Fibroblast of lung (primary cell): ENCODE measurements at regions not wholly inside any gene's neighbourhood (a gene's known extent, or its start where the extent isn't known, plus 50 kb on each side); places are given as distances from the start of the nearest gene placed in this dataset.

Experiments used
- EZH2 ChIP-seq: IDR thresholded peaks from 2 replicates; pipeline ENCODE4 v1.5.1; 2012; ENCODE audit warnings: low read length, control low read depth, mild to moderate bottlenecking; ENCODE audit errors: missing control alignments
- TF ChIP-seq, protein P1 (sequence below), 2 donors: IDR thresholded peaks in 1 of 2; conservative IDR thresholded peaks in 1 of 2; 1 replicate in 1 of 2; 2 replicates in 1 of 2; pipeline ENCODE4 v1.5.1; 2011 to 2012; ENCODE audit warnings: low read length in 2 of 2, control low read depth in 1 of 2, inconsistent platforms in 1 of 2, low read depth in 1 of 2, mild to moderate bottlenecking in 1 of 2

DNA sequence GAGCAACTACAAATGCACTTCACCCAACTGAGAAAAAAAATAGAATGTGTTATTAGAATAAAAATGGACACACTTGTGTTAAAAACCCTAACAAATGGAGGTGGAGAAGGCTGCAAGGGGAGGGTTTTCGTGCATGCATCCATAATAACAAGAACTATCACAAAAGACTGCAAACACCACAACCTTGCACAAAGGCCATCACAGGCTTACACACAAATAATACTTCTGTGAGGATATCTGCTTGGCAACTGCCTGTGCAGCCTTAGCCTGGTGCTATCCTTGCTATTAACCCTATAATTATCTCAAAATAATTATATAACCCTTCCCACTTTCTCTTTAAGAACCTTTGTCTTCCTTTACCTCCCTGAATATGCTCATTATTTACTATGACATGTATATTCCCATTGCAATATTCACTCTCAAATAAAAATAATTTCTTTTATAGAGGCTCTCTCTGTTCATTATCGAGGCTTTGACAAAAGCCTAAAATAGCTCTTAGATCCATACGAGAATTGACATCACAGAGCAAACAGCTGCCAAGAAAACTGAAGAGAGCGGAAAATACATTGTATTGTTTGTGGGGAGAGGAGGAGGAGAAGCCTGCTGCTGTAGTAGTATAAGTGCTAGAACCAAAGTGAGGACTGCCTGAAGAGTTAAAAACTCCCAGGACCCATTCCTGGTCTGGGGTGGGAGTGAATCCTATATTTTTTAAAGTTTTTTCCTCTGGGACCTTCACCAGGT is 1768.7 kb downstream of the BRINP3 start:
- TF ChIP-seq, protein P1, sequence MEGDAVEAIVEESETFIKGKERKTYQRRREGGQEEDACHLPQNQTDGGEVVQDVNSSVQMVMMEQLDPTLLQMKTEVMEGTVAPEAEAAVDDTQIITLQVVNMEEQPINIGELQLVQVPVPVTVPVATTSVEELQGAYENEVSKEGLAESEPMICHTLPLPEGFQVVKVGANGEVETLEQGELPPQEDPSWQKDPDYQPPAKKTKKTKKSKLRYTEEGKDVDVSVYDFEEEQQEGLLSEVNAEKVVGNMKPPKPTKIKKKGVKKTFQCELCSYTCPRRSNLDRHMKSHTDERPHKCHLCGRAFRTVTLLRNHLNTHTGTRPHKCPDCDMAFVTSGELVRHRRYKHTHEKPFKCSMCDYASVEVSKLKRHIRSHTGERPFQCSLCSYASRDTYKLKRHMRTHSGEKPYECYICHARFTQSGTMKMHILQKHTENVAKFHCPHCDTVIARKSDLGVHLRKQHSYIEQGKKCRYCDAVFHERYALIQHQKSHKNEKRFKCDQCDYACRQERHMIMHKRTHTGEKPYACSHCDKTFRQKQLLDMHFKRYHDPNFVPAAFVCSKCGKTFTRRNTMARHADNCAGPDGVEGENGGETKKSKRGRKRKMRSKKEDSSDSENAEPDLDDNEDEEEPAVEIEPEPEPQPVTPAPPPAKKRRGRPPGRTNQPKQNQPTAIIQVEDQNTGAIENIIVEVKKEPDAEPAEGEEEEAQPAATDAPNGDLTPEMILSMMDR (conservative IDR thresholded peaks at IDR 0.05 in 1 of 2, IDR thresholded peaks at IDR 0.05 in 1 of 2; ENCODE audit: low read depth in 1 of 2, low read length in 2 of 2), result no peak
- no peak for TF ChIP-seq EZH2
